Endothelial cell of umbilical vein (primary cell): ENCODE measurements at regions not wholly inside any gene's neighbourhood (a gene's known extent, or its start where the extent isn't known, plus 50 kb on each side); places are given as distances from the start of the nearest gene placed in this dataset.

Experiments
- POLR2AphosphoS5 ChIP-seq: IDR thresholded peaks from 2 replicates; pipeline ENCODE4 v1.6.1; 2012; ENCODE audit warnings: low read depth, mild to moderate bottlenecking, control low read depth, low read length, moderate library complexity; ENCODE audit not compliant: insufficient read depth
- TF ChIP-seq, protein P1 (sequence below), 2 donors: IDR thresholded peaks; 1 replicate in 1 of 2; 2 replicates in 1 of 2; pipeline ENCODE4 v1.5.1; 2011; ENCODE audit warnings: low read length in 2 of 2, mild to moderate bottlenecking in 2 of 2, moderate library complexity in 2 of 2, control low read depth in 1 of 2, inconsistent platforms in 1 of 2, low read depth in 1 of 2; ENCODE audit not compliant: insufficient read depth in 1 of 2; ENCODE audit errors: extremely low read depth in 1 of 2

GRCh38 chr10:44552726-44553125 lies 167.8 kb upstream of the CXCL12 start:
- TF ChIP-seq, protein P1, sequence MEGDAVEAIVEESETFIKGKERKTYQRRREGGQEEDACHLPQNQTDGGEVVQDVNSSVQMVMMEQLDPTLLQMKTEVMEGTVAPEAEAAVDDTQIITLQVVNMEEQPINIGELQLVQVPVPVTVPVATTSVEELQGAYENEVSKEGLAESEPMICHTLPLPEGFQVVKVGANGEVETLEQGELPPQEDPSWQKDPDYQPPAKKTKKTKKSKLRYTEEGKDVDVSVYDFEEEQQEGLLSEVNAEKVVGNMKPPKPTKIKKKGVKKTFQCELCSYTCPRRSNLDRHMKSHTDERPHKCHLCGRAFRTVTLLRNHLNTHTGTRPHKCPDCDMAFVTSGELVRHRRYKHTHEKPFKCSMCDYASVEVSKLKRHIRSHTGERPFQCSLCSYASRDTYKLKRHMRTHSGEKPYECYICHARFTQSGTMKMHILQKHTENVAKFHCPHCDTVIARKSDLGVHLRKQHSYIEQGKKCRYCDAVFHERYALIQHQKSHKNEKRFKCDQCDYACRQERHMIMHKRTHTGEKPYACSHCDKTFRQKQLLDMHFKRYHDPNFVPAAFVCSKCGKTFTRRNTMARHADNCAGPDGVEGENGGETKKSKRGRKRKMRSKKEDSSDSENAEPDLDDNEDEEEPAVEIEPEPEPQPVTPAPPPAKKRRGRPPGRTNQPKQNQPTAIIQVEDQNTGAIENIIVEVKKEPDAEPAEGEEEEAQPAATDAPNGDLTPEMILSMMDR (IDR thresholded peaks at IDR 0.05; ENCODE audit: extremely low read depth in 1 of 2, insufficient read depth in 1 of 2, low read depth in 1 of 2, low read length in 2 of 2): no peak
- no peak for TF ChIP-seq POLR2AphosphoS5
